ENCODE measurements at regions not wholly inside any gene's neighbourhood (a gene's known extent, or its start where the extent isn't known, plus 50 kb on each side); places are given as distances from the start of the nearest gene placed in this dataset.

DNA sequence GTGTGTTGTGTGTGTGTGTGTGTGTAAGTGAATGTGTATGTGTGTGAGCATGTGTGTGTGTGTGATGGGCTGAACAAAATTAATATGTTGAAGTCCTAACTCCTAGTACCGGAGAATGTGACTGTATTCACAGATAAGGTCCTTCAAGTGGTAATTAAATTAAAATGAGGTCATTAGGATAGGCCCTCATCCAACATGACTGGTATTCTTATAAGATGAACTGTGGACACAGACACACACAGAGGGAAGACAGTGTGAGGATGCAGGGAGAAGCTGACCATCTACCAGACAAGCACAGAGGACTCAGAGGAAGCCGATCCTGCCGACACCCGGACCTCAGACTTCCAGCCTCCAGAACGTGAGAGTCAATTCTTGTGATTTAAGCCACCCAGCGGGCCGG lies 91.2 kb upstream of the PGBD5 start:
- DNase-seq (ENCODE audit: low read depth in 4 of 4, low spot score in 3 of 4) = no peak

DNA sequence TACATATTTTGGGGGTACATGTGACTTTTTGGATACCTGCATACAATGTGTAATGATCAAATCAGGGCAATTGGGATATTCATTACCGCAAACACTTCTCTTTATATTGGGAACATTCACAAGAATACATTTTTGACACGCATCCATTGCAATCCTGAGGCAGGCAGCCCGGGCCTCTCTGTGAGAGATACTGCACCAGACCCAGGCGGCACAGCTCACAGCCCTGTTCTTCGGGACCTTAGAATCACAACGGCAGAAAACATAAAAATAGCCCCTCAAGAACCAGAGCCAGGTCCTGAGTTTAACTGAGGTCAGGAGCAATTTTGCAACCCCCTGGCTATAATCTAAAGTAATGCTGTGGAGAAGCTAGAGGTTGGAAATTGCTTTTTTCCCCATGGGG lies 90.8 kb upstream of the PGBD5 start:
- DNase-seq (ENCODE audit: low read depth in 4 of 4, low spot score in 3 of 4) = no peak

DNA sequence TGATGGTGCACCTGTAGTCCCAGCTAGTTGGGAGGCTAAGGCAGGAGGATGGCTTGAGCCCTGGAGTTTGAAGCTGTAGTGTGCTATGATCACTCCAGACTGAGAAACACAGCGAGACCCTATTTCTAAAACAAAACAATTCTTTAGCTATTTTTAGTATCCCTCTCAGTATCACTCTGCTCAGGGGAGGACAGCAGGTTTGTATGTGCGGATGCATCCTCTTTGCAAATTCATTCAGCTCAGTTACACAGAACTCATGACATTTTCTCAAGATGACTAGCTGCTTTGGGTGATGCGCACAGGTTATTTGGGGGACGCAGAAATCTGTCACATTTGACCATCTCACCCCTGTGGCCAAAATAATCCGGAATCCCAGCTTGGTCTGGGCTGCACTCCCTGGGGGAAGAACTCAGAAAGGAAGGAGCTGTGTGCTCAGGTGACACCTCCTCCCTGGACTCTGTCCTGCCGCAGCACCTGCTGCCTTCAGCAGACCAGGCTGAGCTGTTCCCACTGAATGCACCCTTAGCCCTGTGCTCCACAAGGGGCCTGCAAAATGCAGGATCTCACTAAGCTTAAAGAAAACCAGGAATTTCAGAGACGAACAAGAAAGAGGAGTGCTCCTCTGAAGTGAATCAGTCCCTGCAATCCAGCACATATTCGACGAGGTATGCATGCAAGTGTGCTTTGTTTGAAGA lies 89.5 kb upstream of the PGBD5 start:
- no peak for DNase-seq (ENCODE audit: low read depth in 4 of 4, low spot score in 3 of 4)

DNA sequence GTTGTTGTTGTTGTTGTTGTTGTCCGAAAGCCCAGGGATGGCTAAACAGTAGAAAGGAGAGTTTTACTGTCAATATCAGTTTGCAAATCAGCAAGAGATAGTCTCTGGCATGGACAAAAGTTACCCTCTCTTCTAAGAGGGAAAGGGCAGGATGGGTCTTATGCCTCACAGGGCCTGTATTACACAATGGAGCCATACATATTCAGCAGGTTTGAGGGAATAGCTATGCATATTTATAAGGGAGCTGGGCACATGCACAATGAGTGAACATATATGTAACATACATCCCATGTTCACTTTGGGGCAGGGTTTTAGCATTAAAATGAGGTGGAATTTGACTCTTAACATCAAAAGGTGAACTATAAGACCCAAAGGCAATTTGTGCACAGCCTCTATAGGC lies 84.4 kb upstream of the PGBD5 start:
- DNase-seq (ENCODE audit: low read depth in 4 of 4, low spot score in 3 of 4) = no peak

DNA sequence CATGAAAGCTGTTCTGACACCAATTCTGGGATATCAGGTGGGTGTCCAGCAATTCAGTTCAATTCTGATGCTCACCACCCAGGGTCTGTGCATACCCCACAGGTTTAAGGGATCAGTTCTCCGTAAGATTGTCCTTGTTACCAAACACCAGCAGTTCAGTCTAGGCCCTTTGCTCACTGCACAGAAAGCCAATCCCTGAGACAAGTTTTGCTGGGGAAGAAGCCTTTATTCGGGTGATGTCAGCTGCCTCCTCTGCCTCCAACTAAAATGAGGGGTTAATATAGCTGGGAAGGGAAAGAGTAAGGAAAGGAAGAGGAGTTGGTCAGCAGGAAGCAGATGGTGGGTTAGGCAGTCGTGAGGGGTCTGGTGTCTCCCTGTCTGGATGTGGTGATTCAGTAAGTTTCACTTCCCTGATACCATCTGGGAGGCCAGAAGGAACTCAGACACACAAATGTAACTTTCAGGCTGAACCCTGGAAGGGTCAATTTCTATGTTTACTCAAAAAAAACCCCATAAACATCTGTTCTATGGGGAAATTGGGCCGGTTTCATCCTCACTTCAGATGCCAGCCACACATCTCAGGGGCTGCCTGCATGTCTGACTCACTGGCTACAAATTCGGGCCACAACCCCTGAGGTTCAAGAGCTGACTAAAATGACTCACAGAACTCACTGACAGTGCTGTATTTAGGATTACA lies 83.3 kb upstream of the PGBD5 start:
- DNase-seq (ENCODE audit: low read depth in 4 of 4, low spot score in 3 of 4) = no peak

DNA sequence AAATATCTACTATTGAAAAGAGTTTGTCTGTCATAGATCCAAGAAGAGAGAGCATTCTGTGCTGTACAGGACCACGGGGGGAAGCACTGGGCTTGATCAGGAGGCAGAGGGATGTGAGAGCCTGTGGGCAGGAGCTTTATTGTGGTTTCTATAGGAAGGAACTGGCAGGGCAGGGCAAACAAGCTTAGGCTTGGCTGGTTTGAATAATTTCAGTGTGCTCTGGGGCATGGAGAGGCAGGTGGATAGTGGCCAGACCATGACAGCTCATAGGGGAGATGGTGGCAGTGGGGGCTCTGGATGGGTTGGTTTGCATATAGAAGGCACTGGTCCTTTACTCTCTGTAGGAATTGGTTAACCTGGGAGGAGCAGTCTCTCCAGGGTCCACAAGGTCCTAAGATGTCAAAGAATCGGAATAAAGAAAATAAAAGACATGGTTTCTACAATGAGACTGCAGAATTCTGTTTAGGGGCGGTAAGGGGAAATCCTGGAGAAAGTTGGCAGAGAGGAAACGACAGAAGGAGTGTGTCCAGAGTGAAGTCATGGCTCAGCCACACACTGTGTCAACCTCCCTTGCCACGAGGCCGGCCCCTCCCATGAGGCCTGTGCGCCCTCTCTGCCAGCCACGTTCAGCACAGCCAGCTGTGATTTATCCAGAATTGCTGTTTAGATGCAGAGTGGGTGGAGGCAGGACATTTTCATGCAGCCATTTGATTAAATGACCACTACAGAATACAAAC lies 81.7 kb upstream of the PGBD5 start:
- no peak for DNase-seq (ENCODE audit: low read depth in 4 of 4, low spot score in 3 of 4)

DNA sequence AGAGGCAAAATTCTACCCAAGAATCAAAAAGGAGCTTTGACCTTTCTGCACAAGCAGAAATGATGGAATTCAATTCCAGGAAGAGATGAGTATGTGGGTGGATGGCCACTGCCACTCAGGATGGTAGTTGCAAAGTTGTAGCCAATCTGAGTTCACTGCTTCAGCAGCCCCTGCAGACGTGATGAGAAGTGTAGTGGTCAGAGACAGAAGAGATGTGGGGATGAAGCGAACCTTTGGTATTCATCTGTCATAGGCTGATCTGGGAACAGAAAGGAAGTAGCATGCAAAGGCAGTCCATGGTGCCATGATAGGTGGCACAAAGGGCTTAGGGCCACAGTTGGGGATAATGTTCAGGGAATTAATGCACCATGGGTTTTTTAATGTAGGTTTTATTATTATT lies 81.1 kb upstream of the PGBD5 start:
- no peak for DNase-seq (ENCODE audit: low read depth in 4 of 4, low spot score in 3 of 4)

DNA sequence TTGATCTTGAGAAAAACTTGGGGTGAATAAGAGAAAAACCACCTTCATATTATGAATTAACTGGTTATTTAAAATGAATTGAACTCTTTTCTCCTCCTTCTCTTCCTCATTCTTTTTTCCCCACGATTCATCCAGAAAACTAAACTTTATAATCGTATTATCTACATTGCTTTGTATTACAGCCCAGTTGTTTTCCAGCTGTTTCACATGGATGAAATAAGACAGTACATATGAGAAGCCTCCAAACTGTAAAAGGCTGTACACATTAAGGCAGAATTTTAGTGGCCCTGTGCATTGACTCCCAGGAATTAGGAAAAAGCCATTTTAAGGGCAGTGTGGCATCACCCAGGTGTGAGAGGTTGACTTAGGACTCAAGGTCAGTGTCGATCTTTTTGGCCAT lies 80.3 kb upstream of the PGBD5 start:
- DNase-seq (ENCODE audit: low read depth in 4 of 4, low spot score in 3 of 4) = no peak

DNA sequence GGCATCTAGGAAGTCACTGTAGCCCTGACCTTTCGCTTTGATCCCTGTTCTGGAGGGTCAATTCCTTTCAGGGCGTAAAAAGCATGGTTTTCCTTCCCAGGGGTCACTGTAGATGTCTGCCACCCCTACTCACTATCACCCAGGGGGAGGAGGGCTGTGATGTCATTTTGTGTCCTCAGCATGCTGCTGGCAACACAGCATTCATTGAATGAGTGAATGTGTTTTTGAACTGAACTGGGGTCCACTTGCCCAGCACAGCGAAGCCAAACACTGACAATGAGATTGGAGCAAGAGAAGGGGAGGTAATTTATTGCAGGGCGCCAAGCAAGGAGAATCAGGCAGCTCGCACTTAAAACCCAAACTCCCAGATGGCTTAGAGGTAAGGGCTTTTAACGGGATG lies 78.2 kb upstream of the PGBD5 start:
- no peak for DNase-seq (ENCODE audit: low read depth in 4 of 4, low spot score in 3 of 4)

DNA sequence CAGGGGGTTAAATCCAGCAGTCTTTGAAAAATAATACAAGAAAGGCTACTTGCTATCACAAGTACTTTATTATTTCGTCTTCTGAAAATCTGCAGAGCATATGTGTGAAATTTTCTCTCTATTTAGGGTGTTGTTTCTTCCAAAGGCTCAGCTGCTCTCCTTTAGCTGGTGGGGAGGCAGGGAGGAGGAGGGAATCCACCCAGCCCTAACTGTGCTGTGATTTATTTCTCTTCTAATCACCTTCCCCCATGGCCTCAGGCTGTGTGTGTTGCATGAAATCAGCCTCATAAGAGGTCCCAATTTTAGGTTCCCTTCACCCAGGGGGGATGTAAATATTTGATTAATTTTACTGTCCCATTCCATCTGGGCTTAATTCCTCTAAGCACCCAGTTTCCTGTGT lies 77.6 kb upstream of the PGBD5 start:
- no peak for DNase-seq (ENCODE audit: low read depth in 4 of 4, low spot score in 3 of 4)

DNA sequence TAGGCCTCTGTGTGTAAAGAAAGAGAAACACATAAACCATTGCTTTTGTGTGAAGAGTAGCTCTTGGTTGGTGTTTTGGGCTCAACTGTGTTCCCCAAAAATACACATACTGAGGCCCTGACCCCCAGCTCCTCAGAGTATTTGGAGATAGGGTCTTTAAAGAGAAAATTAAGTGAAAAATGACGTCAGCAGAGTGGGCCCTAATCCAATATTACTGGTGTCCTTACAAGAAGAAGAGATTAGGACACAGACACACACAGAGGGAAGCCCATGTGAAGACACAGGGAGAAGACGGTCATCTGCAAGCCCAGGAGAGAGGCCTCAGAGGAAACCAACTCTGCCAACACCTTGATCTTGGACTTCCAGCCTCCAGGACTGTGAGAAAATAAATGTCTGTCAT lies 76.9 kb upstream of the PGBD5 start:
- no peak for DNase-seq (ENCODE audit: low read depth in 4 of 4, low spot score in 3 of 4)

DNA sequence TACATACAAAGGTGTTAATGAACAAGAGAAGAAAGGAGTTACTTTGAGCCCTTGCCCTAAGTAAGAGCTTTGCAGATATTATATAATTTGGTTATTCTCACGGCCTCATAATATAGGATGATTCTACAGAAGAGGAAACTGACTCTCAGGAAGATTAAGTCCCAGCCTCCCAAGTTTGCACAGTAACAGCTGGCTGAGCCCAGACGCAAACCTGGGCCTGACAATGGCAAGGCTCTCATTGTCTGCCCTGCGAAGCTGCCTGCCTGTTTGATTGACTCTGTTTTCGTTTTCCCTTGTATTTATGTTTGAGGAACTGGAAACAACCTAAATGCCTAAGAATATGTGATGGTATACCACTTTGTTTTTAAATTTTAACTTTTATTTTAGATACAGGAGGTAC lies 76.2 kb upstream of the PGBD5 start:
- no peak for DNase-seq (ENCODE audit: low read depth in 4 of 4, low spot score in 3 of 4)

DNA sequence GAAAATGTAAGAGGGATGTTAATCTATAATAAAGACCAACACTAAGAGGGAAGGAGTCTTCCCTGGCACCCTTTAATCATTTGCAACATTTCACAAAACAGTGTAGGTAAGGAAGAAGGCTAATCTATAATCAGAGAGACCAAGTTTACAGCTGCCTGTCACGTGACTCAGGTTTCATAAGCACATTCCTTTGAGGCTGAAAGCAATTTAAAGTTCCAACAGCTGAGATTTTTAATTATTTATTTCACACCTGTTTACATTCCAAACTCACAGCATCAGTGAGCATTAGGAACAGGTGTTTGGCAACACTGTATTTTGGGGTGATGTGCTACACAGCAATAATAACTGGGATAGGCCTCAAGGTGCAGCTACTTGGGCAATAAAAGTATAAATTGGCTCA lies 75.7 kb upstream of the PGBD5 start:
- DNase-seq (ENCODE audit: low read depth in 4 of 4, low spot score in 3 of 4) = no peak

DNA sequence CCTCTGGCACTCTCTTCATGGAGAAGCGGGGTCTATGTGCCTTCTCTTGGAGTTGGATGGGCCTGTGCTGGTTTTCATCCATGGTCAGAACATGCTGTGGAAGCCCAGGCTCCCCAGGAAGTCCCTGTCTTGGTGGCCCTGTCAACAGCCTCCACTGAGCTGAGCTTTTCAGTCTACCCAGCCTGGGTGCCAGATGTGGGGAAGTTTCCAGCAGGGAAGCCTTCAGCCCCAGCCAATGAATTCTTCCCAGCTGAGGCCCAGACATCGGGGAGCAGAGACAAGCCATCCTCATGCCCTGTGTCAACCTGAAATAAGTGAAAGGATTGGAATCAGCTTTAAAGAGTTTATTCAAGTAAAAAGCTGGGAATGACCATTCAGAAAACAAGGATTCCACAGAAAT lies 75.1 kb upstream of the PGBD5 start:
- no peak for DNase-seq (ENCODE audit: low read depth in 4 of 4, low spot score in 3 of 4)

DNA sequence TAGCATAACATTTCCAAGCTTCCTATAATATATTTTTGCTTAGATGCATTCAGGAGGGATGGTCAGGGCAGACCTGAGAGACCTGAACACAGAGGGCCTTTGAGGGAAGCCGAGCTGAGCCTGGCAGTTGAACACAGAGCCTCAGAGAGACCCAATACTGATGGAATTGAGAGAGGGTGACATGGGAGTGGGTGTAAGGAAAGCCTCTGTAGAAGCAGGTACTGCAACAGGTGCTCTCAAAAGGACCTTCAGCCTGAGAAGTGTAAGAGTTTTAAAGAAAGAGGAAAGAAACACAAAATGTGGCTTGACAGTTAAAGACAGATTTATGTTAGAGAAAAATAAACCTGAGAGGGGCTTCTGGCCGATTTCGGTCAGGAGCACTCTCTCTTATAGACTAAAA lies 73.9 kb upstream of the PGBD5 start:
- no peak for DNase-seq (ENCODE audit: low read depth in 4 of 4, low spot score in 3 of 4)

DNA sequence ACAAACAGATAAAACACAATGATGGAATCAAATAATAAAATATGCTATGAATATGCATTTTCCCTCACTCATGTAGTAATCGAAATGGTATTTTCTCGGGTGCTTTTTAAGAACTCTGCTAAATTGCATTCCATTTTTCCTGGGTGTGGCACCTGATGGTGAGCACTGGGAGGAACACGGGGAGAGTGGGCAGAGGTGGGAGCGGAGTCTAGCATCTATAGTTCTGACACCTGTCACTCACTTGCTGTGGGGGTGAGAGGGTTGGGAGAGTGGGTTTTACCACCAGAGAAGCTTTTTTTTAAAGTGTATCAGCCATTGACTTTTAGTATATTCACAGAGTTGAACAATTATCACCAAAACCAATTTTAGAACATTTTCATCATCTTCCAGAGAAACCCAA lies 73.4 kb upstream of the PGBD5 start:
- DNase-seq (ENCODE audit: low read depth in 4 of 4, low spot score in 3 of 4) = no peak

DNA sequence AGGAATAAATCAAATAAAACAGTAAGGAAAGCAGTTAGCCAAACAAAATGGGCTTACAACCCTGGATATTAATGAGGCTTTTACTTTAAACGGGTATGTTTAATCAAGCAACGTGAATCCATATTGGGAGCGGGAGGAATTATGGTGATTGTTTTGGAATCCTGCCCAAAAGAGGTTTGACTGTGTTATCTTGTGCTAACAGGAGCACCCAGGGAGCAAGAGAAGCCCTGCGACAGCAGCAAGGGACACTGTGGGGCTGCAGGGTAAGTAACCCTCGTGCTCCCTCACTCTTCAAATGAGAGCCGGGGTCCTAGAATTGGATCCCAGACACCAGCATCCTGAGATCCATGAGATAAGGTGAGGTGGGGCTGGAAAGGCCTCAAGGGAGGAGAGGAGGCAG lies 72.6 kb upstream of the PGBD5 start:
- no peak for DNase-seq (ENCODE audit: low read depth in 4 of 4, low spot score in 3 of 4)

DNA sequence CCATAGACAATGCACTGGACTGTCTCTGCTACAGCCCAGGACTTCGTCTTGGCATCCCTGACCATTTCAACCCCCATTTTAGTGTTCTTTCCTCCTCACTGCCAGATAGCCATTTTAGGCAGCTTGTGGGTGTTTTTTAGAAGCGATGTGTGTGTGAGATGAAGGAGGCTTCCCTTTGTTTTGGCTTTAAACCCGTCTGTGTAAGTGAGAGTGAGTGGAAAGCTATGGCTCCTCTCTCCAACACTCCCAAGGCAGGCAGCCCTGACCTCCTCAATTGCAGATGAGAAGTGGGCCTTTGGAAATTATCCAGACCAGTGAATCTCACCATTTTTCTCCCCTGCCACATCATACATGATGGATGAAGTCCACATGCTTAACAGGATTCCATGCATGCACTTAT lies 70.3 kb upstream of the PGBD5 start:
- no peak for DNase-seq (ENCODE audit: low read depth in 4 of 4, low spot score in 3 of 4)

DNA sequence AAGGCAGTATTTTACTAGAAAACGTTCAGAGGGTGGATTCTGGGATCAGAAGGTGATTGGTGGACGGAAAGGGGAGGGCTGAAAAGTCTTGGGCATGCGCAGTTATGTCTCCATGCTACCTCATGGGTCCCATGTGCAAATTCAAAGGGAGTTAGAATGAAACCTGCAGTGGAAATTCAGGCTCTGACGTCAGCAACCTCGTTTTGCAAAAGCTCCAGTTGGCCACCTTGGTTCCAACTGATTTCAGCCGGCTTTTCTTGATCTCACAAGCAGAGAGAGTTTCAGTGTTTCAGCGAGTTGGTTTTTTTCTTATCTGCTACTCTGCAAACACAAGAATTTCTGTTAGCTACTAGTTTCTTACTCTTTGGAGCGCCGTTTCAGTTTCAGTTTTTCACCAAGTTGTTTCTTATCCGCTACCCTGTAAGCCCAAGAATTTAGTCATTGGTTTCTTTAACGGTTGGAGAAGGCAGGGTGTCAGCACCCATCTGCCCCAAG lies 69.8 kb upstream of the PGBD5 start:
- DNase-seq (ENCODE audit: low read depth in 4 of 4, low spot score in 3 of 4) = no peak

DNA sequence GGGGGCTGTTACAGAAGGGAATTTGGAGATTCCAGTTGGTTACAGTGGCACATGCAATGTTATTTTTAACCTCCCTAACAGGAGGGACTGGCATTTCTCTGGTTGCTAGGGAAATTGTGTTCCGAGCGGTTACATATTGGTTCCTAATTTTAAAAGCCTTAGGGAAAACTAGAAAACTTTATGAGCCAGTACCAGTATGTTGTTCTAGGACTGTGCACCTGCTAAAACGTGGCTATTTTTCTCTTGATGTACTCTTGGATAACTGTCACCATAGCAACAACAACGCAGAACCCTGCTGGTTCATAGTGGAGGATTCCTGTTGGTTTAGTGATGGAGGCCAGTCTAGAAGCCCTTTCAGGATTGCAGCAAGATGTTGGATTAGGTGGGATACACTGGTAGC lies 68.9 kb upstream of the PGBD5 start:
- no peak for DNase-seq (ENCODE audit: low read depth in 4 of 4, low spot score in 3 of 4)

DNA sequence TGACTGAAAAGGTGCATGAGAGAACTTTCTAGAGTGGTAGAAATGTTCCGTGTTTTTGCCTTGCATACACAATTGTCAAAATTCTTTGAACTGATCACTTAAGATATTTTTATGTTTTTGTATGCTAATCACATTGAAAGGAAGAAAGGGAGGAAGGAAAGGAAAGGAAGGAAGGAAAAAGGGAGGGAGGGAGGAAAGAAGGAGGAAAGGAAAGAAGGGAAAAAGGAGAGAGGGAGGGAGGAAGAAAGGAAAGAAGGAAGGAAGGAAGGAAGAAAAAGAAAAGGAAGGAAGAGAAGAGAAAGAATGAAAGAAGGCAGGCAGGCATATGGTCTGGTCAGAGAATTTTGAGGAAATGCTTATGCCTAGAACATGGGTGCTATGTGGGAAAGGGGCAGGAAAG lies 68.4 kb upstream of the PGBD5 start:
- DNase-seq (ENCODE audit: low read depth in 4 of 4, low spot score in 3 of 4) = no peak

DNA sequence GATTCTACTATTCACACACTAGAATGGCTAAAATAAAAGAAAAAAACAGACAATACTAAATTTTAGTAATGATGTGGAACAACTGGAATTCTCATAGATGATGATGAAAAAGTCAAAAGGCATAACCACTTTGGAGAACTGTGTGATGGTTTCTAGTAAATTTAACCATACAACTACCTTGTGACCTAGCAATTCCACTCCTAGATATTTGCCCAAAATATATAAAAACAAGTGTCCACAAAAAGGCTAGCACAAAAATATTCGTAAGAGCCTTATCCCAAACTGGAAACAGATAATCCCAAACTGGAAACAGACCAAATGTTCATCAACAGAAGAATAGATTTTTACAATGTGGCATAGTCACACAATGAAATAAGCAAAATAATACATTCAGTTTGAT lies 67.9 kb upstream of the PGBD5 start:
- DNase-seq (ENCODE audit: low read depth in 4 of 4, low spot score in 3 of 4) = no peak
